ACC112 (cell line): ENCODE measurements at regions not wholly inside any gene's neighbourhood (a gene's known extent, or its start where the extent isn't known, plus 50 kb on each side); places are given as distances from the start of the nearest gene placed in this dataset.
"Not testable (repeated sequence)": the region's sequence is repeated elsewhere in the genome, so short reads cannot be mapped to it uniquely, and the experiment has no call there.

ENCODE experiments used
- H2AFZ ChIP-seq: fragments of 200-600 bp; sonication (generic); one replicate; pipeline ENCODE4 v1.6.0; 2017; ENCODE audit warnings: antibody characterized with exemption, low read length; ENCODE audit not compliant: unreplicated experiment
- H3K27ac ChIP-seq: fragments of 200-600 bp; sonication (generic); 2 replicates; pipeline ENCODE4 v1.5.1; 2014; ENCODE audit warnings: low read depth, mild to moderate bottlenecking, antibody characterized with exemption, low read length, moderate library complexity
- H3K27me3 ChIP-seq: fragments of 200-600 bp; sonication (generic); 2 replicates; pipeline ENCODE4 v1.6.1; 2014; ENCODE audit warnings: mild to moderate bottlenecking, antibody characterized with exemption, low read length, moderate library complexity, mixed read lengths; ENCODE audit not compliant: insufficient read depth
- H3K36me3 ChIP-seq: fragments of 200-600 bp; sonication (generic); 2 replicates; pipeline ENCODE4 v1.6.1; 2016; ENCODE audit warnings: mild to moderate bottlenecking, antibody characterized with exemption, low read length, moderate library complexity, mixed read lengths; ENCODE audit not compliant: insufficient read depth
- H3K4me1 ChIP-seq: fragments of 200-600 bp; sonication (generic); one replicate; pipeline ENCODE4 v1.6.1; 2016; ENCODE audit warnings: low read length, mixed read lengths; ENCODE audit not compliant: insufficient read depth, unreplicated experiment, control insufficient read depth
- H3K4me3 ChIP-seq: fragments of 200-600 bp; sonication (generic); 2 replicates; pipeline ENCODE4 v1.5.1; 2014; ENCODE audit warnings: mild to moderate bottlenecking, low read depth, low read length
- H3K79me2 ChIP-seq: fragments of 200-600 bp; sonication (generic); one replicate; pipeline ENCODE4 v1.6.0; 2016; ENCODE audit warnings: low read length; ENCODE audit not compliant: control insufficient read depth, unreplicated experiment, insufficient read depth

- peaks cover 41% of the 10 kb centered on the region for H3K27me3 ChIP-seq
- no peak overlapping the region for H3K27ac ChIP-seq
- no peak overlapping the region for H2AFZ ChIP-seq
- peak overlapping the region; percentile 21; the same call in 1 of the 2 replicates for H3K4me3 ChIP-seq
- H3K36me3 ChIP-seq: no peaks in the 10 kb centered on the region
- H3K79me2 ChIP-seq: no peaks in the 10 kb centered on the region
- peaks cover 2% of the 10 kb centered on the region for H3K4me1 ChIP-seq
Observed at GRCh38 chr20:47921408-47921807, 136.1 kb upstream of the SULF2 start.

GRCh38 chr20:47917549-47918070, 132.3 kb upstream of the SULF2 start:
- Histone ChIP-seq H3K36me3 (no peaks in the 10 kb centered on the region), H2AFZ (no peak overlapping the region), H3K4me1 (peaks cover 2% of the 10 kb centered on the region), H3K79me2 (no peaks in the 10 kb centered on the region), H3K27ac (no peak overlapping the region), H3K4me3 (no peak overlapping the region), H3K27me3 (peaks cover 33% of the 10 kb centered on the region)

DNA sequence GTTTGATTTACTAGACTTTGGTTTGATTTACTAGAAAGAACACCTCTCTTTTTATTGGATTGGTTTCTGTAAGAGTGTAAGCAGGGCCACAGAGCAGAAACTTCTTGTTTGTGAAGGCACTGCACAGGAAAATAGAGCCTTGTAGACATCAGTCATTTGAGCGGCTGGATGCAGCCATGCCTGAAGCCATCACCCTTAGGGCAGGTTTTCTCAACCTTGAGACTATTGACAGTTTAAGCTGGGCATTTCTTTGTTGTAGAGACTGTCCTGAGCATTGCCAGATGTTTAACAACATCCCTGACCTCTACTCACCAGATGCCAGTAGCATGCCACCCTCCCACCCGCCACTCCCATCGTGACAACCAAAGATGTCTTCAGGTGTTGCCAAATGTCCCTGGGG, 130.2 kb upstream of the SULF2 start:
- Histone ChIP-seq H3K27me3 (peaks cover 14% of the 10 kb centered on the region), H3K36me3 (no peaks in the 10 kb centered on the region), H2AFZ (no peak overlapping the region), H3K27ac (no peak overlapping the region), H3K4me1 (no peaks in the 10 kb centered on the region), H3K79me2 (no peaks in the 10 kb centered on the region), H3K4me3 (no peak overlapping the region)

DNA sequence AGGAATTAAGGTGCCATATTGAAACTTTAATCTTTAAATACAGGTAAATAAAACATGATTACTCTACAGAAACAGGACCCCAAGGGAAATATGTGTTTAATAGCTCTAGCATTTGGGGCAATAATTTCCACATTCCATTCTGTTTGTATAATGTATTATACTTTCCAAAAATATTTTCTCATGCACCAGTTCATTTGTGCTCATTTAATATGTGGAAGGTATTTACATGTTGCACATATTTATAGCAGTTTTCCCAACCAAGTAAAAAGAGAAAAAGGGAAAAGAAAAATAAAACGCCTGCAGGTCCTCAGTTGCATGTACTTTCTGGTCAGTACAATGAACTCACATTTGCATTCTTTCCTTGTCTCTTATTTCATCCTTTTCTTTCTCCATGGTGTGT, 129.5 kb upstream of the SULF2 start:
- H3K4me3 ChIP-seq: no peak overlapping the region
- no peak overlapping the region for H2AFZ ChIP-seq
- no peaks in the 10 kb centered on the region for H3K36me3 ChIP-seq
- no peaks in the 10 kb centered on the region for H3K4me1 ChIP-seq
- peaks cover 8% of the 10 kb centered on the region for H3K27me3 ChIP-seq
- no peaks in the 10 kb centered on the region for H3K79me2 ChIP-seq
- no peak overlapping the region for H3K27ac ChIP-seq

DNA sequence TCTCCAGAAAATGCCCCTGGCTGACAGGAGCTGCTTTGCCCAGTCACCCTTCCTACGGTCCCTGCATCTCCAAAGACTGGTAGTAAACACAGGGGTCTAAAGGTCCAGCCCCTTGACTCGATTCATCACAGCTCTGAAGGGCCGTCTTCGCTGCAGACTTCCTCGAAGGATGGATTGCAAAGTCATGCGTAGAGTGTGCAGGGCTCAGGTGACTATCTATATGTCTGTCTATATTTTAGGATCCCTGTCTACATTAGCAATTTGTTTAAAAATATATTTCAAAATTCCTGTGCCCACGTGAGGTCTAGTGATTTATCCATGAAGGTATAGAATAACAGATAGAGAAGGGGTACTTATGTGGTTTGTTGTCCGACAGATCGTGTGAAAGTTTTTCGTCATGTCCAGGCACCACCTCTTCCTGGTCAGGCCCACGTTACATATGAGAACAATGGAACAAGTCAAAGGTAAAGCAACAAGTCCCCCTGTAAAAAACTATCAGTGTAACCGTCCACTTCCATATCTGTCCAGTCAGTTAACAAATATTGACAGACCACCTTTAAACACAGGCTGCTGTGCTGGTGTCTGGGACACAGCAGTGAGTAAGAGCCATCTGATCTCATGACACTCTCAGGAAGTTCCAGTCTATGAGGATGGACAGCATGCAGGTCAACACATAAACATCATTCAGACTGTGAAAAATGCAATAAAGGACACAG, 127.7 kb upstream of the SULF2 start:
- not testable (repeated sequence) for H3K4me3 ChIP-seq, H2AFZ ChIP-seq, H3K36me3 ChIP-seq, H3K27me3 ChIP-seq, H3K27ac ChIP-seq, H3K79me2 ChIP-seq, H3K4me1 ChIP-seq

DNA sequence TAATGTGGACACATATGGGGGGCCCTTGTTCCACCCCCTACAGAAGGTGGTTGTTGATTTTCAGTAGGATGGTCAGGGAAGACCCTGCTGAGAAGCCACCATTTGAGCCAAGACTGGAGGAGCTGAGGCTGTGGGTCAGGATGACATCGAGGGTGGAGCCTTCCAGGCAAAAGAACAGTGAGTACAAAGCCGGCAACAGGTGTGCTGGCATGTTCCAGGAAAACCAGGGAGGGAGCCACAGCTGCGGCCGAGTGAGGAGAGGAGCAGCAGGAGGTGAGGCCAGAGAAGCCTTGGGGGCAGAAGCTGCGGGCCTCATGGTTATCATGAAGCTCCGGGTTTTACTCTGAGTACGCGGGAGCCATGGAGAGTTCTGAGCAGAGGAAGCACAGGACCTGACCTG, 126.9 kb upstream of the SULF2 start:
- peaks cover 11% of the 10 kb centered on the region for H3K27me3 ChIP-seq
- not testable (repeated sequence) for H3K27ac ChIP-seq, H3K4me1 ChIP-seq, H2AFZ ChIP-seq, H3K4me3 ChIP-seq, H3K79me2 ChIP-seq, H3K36me3 ChIP-seq

DNA sequence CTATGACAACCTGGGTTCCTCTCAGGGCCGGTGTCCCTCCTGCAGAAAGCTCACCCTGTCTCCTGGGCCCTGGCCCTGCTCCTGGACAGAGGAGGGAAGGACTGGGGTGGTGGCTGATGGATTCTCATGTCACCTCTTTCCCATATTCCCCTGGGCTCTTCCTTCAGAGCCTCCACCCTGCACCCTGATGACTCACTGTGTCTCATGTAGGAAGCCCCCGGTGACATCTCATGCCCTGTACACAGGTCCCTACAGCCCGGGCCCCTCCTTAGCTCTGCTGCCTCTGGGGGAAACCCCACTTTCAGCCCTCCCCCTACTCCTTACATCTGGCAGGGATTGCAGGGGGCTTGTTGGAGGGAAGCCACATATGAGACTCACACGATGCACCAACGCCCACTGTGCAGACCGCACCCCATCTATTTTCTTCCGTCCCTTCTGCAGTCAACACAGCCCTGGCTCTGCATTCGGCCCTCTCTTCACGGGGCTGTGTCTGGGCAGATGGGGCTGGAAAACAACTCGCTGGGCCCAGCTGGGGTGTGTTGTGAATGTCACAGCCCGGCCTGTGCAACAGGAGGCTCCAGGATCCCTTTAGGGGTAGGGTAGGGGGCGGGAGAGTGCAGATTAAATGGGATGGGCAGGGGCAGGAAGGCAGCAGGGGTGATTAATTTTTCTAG, 124.6 kb upstream of the SULF2 start:
- not testable (repeated sequence) for H3K4me3 ChIP-seq, H3K4me1 ChIP-seq, H3K27ac ChIP-seq, H3K79me2 ChIP-seq, H3K36me3 ChIP-seq, H3K27me3 ChIP-seq, H2AFZ ChIP-seq

GRCh38 chr20:47908361-47909035, 123.2 kb upstream of the SULF2 start:
- H2AFZ ChIP-seq, H3K27ac ChIP-seq, H3K4me1 ChIP-seq, H3K36me3 ChIP-seq, H3K27me3 ChIP-seq, H3K4me3 ChIP-seq, H3K79me2 ChIP-seq: not testable (repeated sequence)

GRCh38 chr20:47907951-47908350, 122.7 kb upstream of the SULF2 start:
- not testable (repeated sequence) for H3K27ac ChIP-seq, H3K79me2 ChIP-seq, H3K36me3 ChIP-seq, H3K4me1 ChIP-seq, H2AFZ ChIP-seq, H3K4me3 ChIP-seq, H3K27me3 ChIP-seq

- H3K4me1 ChIP-seq: no peaks in the 10 kb centered on the region
- no peaks in the 10 kb centered on the region for H3K79me2 ChIP-seq
- H2AFZ ChIP-seq: no peak overlapping the region
- peaks cover 5% of the 10 kb centered on the region; the same call in 1 of the 2 replicates for H3K27me3 ChIP-seq
- H3K4me3 ChIP-seq: no peak overlapping the region
- no peak overlapping the region for H3K27ac ChIP-seq
- no peaks in the 10 kb centered on the region for H3K36me3 ChIP-seq
Observed at GRCh38 chr20:47907031-47907675, 121.9 kb upstream of the SULF2 start.
